Activated CD8-positive, alpha-beta T cell treated with anti-CD3 and anti-CD28 coated beads for 36 hours (primary cell): ENCODE measurements at regions not wholly inside any gene's neighbourhood (a gene's known extent, or its start where the extent isn't known, plus 50 kb on each side); places are given as distances from the start of the nearest gene placed in this dataset.
"Not testable (repeated sequence)": the region's sequence is repeated elsewhere in the genome, so short reads cannot be mapped to it uniquely, and the experiment has no call there.

Experiments
- ATAC-seq: fragments of 200-7000 bp; cut with Tn5 transposase; one replicate; pipeline ENCODE4 v1.10.0; 2021; ENCODE audit warnings: mild to moderate bottlenecking, moderate library complexity
- CTCF ChIA-PET: fragments of 350-600 bp; sonication (Branson Sonifier 250); formaldehyde crosslinking; loops from one replicate; lab custom pipeline; 2021; ENCODE audit warnings: antibody characterized with exemption; lab: Charles Lee
- POLR2A ChIA-PET: fragments of 350-600 bp; sonication (Branson Sonifier 250); formaldehyde crosslinking; loops from one replicate; lab custom pipeline; 2021; ENCODE audit warnings: antibody characterized with exemption; lab: Charles Lee
- DNase-seq: peaks from one replicate; pipeline ENCODE4 v3.0.0-alpha.2; 2020
- H3K27ac Mint-ChIP-seq: one replicate; pipeline ENCODE4 v1.8.0; 2021; ENCODE audit warnings: mild to moderate bottlenecking, mixed read lengths
- H3K27me3 Mint-ChIP-seq: one replicate; pipeline ENCODE4 v1.8.0; 2021; ENCODE audit warnings: mixed read lengths
- H3K36me3 Mint-ChIP-seq: one replicate; pipeline ENCODE4 v1.8.0; 2021; ENCODE audit warnings: low read depth, mixed read lengths
- H3K4me1 Mint-ChIP-seq: one replicate; pipeline ENCODE4 v1.8.0; 2021; ENCODE audit warnings: low read depth, mixed read lengths
- H3K4me3 Mint-ChIP-seq: one replicate; pipeline ENCODE4 v1.8.0; 2021; ENCODE audit warnings: mild to moderate bottlenecking, moderate library complexity, mixed read lengths
- H3K9me3 Mint-ChIP-seq: one replicate; pipeline ENCODE4 v1.8.0; 2021; ENCODE audit warnings: mixed read lengths
- intact Hi-C: fragments of 100-400 bp; cut with micrococcal nuclease; formaldehyde crosslinking; loops from one replicate; pipeline ENCODE4 v1.10.0; 2022
- TF ChIP-seq, protein P1 (sequence below): fragments of 200-600 bp; IDR thresholded peaks from one replicate; pipeline ENCODE4 v1.8.0; 2022; ENCODE audit warnings: antibody characterized with exemption, mild to moderate bottlenecking

GRCh38 chr5:72703876-72704275, 112.6 kb upstream of the TNPO1 start:
- peaks cover 1% of the 10 kb centered on the region for H3K9me3 Mint-ChIP-seq
- TF ChIP-seq, protein P1, sequence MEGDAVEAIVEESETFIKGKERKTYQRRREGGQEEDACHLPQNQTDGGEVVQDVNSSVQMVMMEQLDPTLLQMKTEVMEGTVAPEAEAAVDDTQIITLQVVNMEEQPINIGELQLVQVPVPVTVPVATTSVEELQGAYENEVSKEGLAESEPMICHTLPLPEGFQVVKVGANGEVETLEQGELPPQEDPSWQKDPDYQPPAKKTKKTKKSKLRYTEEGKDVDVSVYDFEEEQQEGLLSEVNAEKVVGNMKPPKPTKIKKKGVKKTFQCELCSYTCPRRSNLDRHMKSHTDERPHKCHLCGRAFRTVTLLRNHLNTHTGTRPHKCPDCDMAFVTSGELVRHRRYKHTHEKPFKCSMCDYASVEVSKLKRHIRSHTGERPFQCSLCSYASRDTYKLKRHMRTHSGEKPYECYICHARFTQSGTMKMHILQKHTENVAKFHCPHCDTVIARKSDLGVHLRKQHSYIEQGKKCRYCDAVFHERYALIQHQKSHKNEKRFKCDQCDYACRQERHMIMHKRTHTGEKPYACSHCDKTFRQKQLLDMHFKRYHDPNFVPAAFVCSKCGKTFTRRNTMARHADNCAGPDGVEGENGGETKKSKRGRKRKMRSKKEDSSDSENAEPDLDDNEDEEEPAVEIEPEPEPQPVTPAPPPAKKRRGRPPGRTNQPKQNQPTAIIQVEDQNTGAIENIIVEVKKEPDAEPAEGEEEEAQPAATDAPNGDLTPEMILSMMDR, result no peak
- H3K27ac Mint-ChIP-seq, result no peak overlapping the region
- H3K4me1 Mint-ChIP-seq, result no peaks in the 10 kb centered on the region
- intact Hi-C loops, result loop anchor here (1.0 kb wide), 1 partner anchor 13 kb away; no protein-coding TSS in a partner anchor
- ChIA-PET POLR2A (no interaction called here), CTCF (no interaction called here)
- H3K27me3 Mint-ChIP-seq, result peaks cover 12% of the 10 kb centered on the region
- DNase-seq, result no peak
- ATAC-seq, result no peak
- no peaks in the 10 kb centered on the region for H3K36me3 Mint-ChIP-seq
- no peak overlapping the region for H3K4me3 Mint-ChIP-seq

- intact Hi-C loops, result loop anchor here (1.0 kb wide), 1 partner anchor 14 kb away; no protein-coding TSS in a partner anchor
- TF ChIP-seq, protein P1, result no peak
- no peaks in the 10 kb centered on the region for H3K36me3 Mint-ChIP-seq
- ATAC-seq (no peak), DNase-seq (no peak)
- CTCF ChIA-PET, result no interaction called here
- H3K27me3 Mint-ChIP-seq, result peaks cover 12% of the 10 kb centered on the region
- POLR2A ChIA-PET, result no interaction called here
- no peak overlapping the region for H3K27ac Mint-ChIP-seq
- no peaks in the 10 kb centered on the region for H3K4me1 Mint-ChIP-seq
- H3K9me3 Mint-ChIP-seq, result peaks cover 1% of the 10 kb centered on the region
- H3K4me3 Mint-ChIP-seq, result no peak overlapping the region
These were observed 113.5 kb upstream of the TNPO1 start for GRCh38 chr5:72702881-72703434.

DNA sequence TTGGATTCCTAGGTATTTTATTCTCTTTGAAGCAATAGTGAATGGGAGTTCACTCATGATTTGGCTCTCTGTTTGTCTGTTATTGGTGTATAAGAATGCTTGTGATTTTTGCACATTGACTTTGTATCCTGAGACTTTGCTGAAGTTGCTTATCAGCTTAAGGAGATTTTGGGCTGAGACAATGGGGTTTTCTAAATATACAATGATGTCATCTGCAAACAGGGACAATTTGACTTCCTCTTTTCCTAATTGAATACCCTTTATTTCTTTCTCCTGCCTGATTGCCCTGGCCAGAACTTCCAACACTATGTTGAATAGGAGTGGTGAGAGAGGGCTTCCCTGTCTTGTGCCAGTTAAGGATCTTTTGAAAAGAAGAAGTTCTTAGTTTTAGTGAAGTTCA, 114.4 kb upstream of the TNPO1 start:
- ATAC-seq, DNase-seq, H3K4me1 Mint-ChIP-seq, CTCF ChIA-PET, H3K36me3 Mint-ChIP-seq, intact Hi-C loops, H3K9me3 Mint-ChIP-seq, H3K27ac Mint-ChIP-seq, H3K4me3 Mint-ChIP-seq, POLR2A ChIA-PET: not testable (repeated sequence)
- H3K27me3 Mint-ChIP-seq, result peaks cover 12% of the 10 kb centered on the region

- H3K4me3 Mint-ChIP-seq, result no peak overlapping the region
- ChIA-PET CTCF (no interaction called here), POLR2A (no interaction called here)
- no peak for ATAC-seq
- no peak overlapping the region for H3K27ac Mint-ChIP-seq
- H3K36me3 Mint-ChIP-seq, result no peaks in the 10 kb centered on the region
- peaks cover 1% of the 10 kb centered on the region for H3K9me3 Mint-ChIP-seq
- no peak for DNase-seq
- H3K27me3 Mint-ChIP-seq, result peaks cover 7% of the 10 kb centered on the region
- TF ChIP-seq, protein P1, result no peak
- intact Hi-C loops, result no loop called here
- H3K4me1 Mint-ChIP-seq, result no peaks in the 10 kb centered on the region
These were observed 118.0 kb upstream of the TNPO1 start for GRCh38 chr5:72698481-72698880.

DNA sequence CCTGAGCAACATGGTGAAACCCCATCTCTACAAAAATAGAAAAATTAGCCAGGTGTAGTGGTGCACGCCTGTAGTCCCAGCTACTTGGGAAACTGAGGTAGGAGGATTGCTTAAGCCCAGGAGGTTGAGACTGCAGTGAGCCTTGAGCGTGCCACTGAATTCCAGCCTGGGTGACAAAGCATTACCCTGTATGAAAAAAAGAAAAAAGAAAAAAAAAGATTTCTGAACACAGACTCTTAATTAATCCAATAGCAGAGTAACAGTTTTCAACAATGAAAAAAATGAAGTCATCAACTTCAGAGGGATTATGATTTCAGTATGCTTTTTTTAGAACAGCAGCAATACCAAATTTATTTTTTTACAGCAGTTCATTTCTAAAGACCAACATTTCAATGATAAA, 118.8 kb upstream of the TNPO1 start:
- Mint-ChIP-seq H3K9me3 (peaks cover 1% of the 10 kb centered on the region), H3K36me3 (no peaks in the 10 kb centered on the region), H3K4me3 (no peak overlapping the region), H3K27ac (no peak overlapping the region), H3K27me3 (peaks cover 7% of the 10 kb centered on the region), H3K4me1 (no peaks in the 10 kb centered on the region)
- TF ChIP-seq, protein P1, result no peak
- no peak for DNase-seq
- intact Hi-C loops, result no loop called here
- POLR2A ChIA-PET, result no interaction called here
- ATAC-seq, result no peak
- CTCF ChIA-PET, result no interaction called here

DNA sequence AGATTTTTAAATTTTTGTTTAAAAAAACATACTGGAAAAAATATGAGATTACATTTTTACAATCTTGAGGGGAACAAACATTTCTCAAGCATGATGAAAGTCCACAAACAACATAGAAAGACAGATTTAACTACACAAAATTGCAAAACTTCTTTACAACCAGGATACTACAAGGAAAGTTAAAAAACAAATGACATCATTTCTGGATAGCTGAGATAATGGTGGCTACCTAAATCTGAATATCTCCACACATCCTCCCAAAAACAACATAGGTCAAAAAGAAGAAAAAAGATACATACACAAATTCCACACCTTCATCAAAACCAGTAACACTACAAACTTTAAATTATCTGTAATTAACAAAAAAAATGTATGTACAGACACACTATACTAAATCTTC, 120.8 kb upstream of the TNPO1 start:
- Mint-ChIP-seq H3K27ac (no peak overlapping the region), H3K9me3 (no peaks in the 10 kb centered on the region), H3K36me3 (no peaks in the 10 kb centered on the region), H3K27me3 (peaks cover 10% of the 10 kb centered on the region), H3K4me3 (no peak overlapping the region), H3K4me1 (no peaks in the 10 kb centered on the region)
- TF ChIP-seq, protein P1, result no peak
- DNase-seq, result no peak
- POLR2A ChIA-PET, result no interaction called here
- ATAC-seq, result no peak
- CTCF ChIA-PET, result no interaction called here
- intact Hi-C loops, result no loop called here
